ENCODE measurements at regions not wholly inside any gene's neighbourhood (a gene's known extent, or its start where the extent isn't known, plus 50 kb on each side); places are given as distances from the start of the nearest gene placed in this dataset.

- no peak for TF ChIP-seq CTCF (conservative IDR thresholded peaks at IDR 0.05; ENCODE audit: control insufficient read depth, insufficient read depth, low read depth, low read length)
- peak; percentile 6 for DNase-seq (ENCODE audit: low read depth)
- H3K4me3 ChIP-seq (ENCODE audit: control insufficient read depth, low read depth, low read length) = no peak overlapping the region
Observed at GRCh38 chr14:87196436-87196835, 796.5 kb downstream of the GALC start.

GRCh38 chr14:87187786-87188185 is 805.2 kb downstream of the GALC start:
- no peak for DNase-seq (ENCODE audit: low read depth)
- H3K4me3 ChIP-seq (ENCODE audit: control insufficient read depth, low read depth, low read length) = no peak overlapping the region
- no peak for TF ChIP-seq CTCF (conservative IDR thresholded peaks at IDR 0.05; ENCODE audit: control insufficient read depth, insufficient read depth, low read depth, low read length)

- no peak for TF ChIP-seq CTCF (conservative IDR thresholded peaks at IDR 0.05; ENCODE audit: control insufficient read depth, insufficient read depth, low read depth, low read length)
- no peak overlapping the region for H3K4me3 ChIP-seq (ENCODE audit: control insufficient read depth, low read depth, low read length)
- DNase-seq (ENCODE audit: low read depth) = no peak
Observed at GRCh38 chr14:87186737-87187136, 806.2 kb downstream of the GALC start.

- no peak for DNase-seq (ENCODE audit: low read depth)
- no peak for TF ChIP-seq CTCF (conservative IDR thresholded peaks at IDR 0.05; ENCODE audit: control insufficient read depth, insufficient read depth, low read depth, low read length)
- no peak overlapping the region for H3K4me3 ChIP-seq (ENCODE audit: control insufficient read depth, low read depth, low read length)
Observed at GRCh38 chr14:87185961-87186560, 806.9 kb downstream of the GALC start.

GRCh38 chr14:87184180-87184579 is 808.8 kb downstream of the GALC start:
- DNase-seq (ENCODE audit: low read depth) = no peak
- no peak for TF ChIP-seq CTCF (conservative IDR thresholded peaks at IDR 0.05; ENCODE audit: control insufficient read depth, insufficient read depth, low read depth, low read length)
- no peak overlapping the region for H3K4me3 ChIP-seq (ENCODE audit: control insufficient read depth, low read depth, low read length)

- DNase-seq (ENCODE audit: low read depth) = no peak
- no peak for TF ChIP-seq CTCF (conservative IDR thresholded peaks at IDR 0.05; ENCODE audit: control insufficient read depth, insufficient read depth, low read depth, low read length)
- no peak overlapping the region for H3K4me3 ChIP-seq (ENCODE audit: control insufficient read depth, low read depth, low read length)
Observed at GRCh38 chr14:87181288-87181687, 811.7 kb downstream of the GALC start.

- H3K4me3 ChIP-seq (ENCODE audit: control insufficient read depth, low read depth, low read length) = no peak overlapping the region
- no peak for TF ChIP-seq CTCF (conservative IDR thresholded peaks at IDR 0.05; ENCODE audit: control insufficient read depth, insufficient read depth, low read depth, low read length)
- no peak for DNase-seq (ENCODE audit: low read depth)
Observed at GRCh38 chr14:87179936-87180335, 813.0 kb downstream of the GALC start.
